GM23248 (cell line): ENCODE measurements at regions not wholly inside any gene's neighbourhood (a gene's known extent, or its start where the extent isn't known, plus 50 kb on each side); places are given as distances from the start of the nearest gene placed in this dataset.

Experiments used
- DNase-seq: peaks from one replicate; pipeline ENCODE4 v3.0.0-alpha.2; 2015
- H2AFZ ChIP-seq: fragments of 200-600 bp; sonication (generic); 2 replicates; pipeline ENCODE4 v1.6.1; 2016; ENCODE audit warnings: antibody characterized with exemption
- H3F3A ChIP-seq: fragments of 200-600 bp; sonication (generic); 2 replicates; pipeline ENCODE4 v1.6.1; 2016; ENCODE audit warnings: mild to moderate bottlenecking, antibody characterized with exemption, mixed run types; ENCODE audit not compliant: insufficient read depth
- H3K27ac ChIP-seq: fragments of 200-600 bp; sonication (generic); 2 replicates; pipeline ENCODE4 v1.5.1; 2016; ENCODE audit warnings: mild to moderate bottlenecking
- H3K27me3 ChIP-seq: fragments of 200-600 bp; sonication (generic); replicated peaks from 2 replicates; pipeline ENCODE4 v1.6.1; 2016; ENCODE audit warnings: mild to moderate bottlenecking; ENCODE audit not compliant: insufficient read depth
- H3K36me3 ChIP-seq: fragments of 200-600 bp; sonication (generic); 2 replicates; pipeline ENCODE4 v1.6.1; 2016; ENCODE audit warnings: low read depth, mild to moderate bottlenecking
- H3K4me1 ChIP-seq: fragments of 200-600 bp; sonication (generic); 2 replicates; pipeline ENCODE4 v1.6.1; 2016; ENCODE audit warnings: mild to moderate bottlenecking; ENCODE audit not compliant: insufficient read depth
- H3K4me2 ChIP-seq: fragments of 200-600 bp; sonication (generic); one replicate; pipeline ENCODE4 v1.6.1; 2016; ENCODE audit warnings: mild to moderate bottlenecking; ENCODE audit not compliant: unreplicated experiment
- H3K4me3 ChIP-seq: fragments of 200-600 bp; sonication (generic); 2 replicates; pipeline ENCODE4 v1.5.1; 2016; ENCODE audit warnings: mild to moderate bottlenecking
- H3K79me2 ChIP-seq: fragments of 200-600 bp; sonication (generic); 2 replicates; pipeline ENCODE4 v1.6.1; 2016; ENCODE audit warnings: mild to moderate bottlenecking; ENCODE audit not compliant: insufficient read depth
- H3K9ac ChIP-seq: fragments of 200-600 bp; sonication (generic); 2 replicates; pipeline ENCODE4 v1.6.1; 2016; ENCODE audit warnings: mild to moderate bottlenecking
- H3K9me2 ChIP-seq: fragments of 200-600 bp; sonication (generic); 2 replicates; pipeline ENCODE4 v1.6.1; 2016; ENCODE audit warnings: mixed run types, mild to moderate bottlenecking, moderate library complexity; ENCODE audit not compliant: insufficient read depth
- H3K9me3 ChIP-seq: fragments of 200-600 bp; sonication (generic); one replicate; pipeline ENCODE4 v1.6.1; 2017; ENCODE audit warnings: low read depth
- H4K20me1 ChIP-seq: fragments of 200-600 bp; sonication (generic); 2 replicates; pipeline ENCODE4 v1.6.0; 2016; ENCODE audit not compliant: insufficient read depth
- EZH2 ChIP-seq: fragments of 200-600 bp; sonication (generic); IDR thresholded peaks from 2 replicates; pipeline ENCODE4 v1.6.1; 2018; ENCODE audit warnings: antibody characterized with exemption, mild to moderate bottlenecking; ENCODE audit not compliant: insufficient read depth, poor library complexity, severe bottlenecking
- EZH2phosphoT487 ChIP-seq: fragments of 200-600 bp; sonication (generic); IDR thresholded peaks from 2 replicates; pipeline ENCODE4 v1.6.1; 2018; ENCODE audit warnings: antibody characterized with exemption, moderate library complexity, mild to moderate bottlenecking, low read depth; ENCODE audit not compliant: insufficient read depth
- WGBS, 2 experiments: methylation state at CpG; one replicate each; pipeline ENCODE4 v1.1.6; 2015 to 2017; ENCODE audit warnings: low lambda C conversion rate in 2 of 2, low coverage in 1 of 2; ENCODE audit errors: missing lambda C conversion rate in 2 of 2; 5-methylcytosine and 5-hydroxymethylcytosine counted together
- in situ Hi-C: fragments of 300-500 bp; cut with MboI; formaldehyde crosslinking; loops from 2 replicates; pipeline ENCODE4 v1.15.0; 2020

DNA sequence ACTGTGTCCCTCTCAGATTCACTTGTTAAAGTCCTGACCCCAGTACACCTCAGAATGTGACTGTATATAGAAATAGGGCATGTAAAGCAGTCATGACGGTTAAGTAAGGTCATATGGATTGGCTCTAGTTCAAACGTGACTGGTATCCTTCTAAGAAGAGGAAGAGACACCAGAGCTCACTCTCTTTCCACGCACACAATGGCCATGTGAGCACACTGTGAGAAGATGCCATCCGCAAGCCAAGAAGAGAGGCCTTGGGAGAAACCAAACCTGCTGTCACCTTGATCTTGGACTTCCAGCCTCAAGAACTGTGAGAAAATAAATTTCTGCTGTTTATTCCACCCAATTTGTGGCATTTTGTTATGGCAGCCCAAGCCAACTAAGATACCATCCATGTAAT lies 56.8 kb upstream of the IRF2BP2 start:
- in situ Hi-C loops, result no loop called here

DNA sequence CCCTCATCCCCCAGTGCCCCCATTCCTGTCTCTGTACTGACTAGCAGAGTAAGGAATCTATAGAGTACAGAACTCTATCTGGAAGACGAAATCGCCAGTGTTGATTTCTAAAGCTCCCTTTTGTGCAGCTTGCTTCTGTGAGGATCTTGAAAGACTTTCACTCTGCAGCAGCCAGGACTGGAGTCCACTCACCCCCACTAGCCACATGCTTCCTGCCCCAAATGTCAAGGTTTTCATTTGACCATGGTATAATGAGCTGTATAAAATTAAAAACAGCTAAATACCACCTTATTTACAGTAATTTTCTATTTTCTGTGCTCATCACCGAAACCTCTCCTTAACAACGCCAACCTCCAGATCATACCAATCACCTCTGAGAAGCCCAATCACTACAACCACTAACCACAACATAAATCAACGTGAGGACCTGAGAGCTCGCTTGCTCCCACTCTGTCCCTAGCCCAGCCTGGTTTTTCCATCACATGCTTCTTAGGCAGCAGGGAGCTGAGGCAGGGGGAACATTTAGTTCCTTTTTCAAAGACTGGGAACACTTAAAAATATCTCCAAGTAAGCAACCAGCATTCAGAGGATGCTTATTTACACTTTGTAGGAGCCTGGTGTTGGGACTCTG lies 56.1 kb upstream of the IRF2BP2 start:
- no peak overlapping the region for H3K9ac ChIP-seq
- no peak overlapping the region for H2AFZ ChIP-seq
- no peaks in the 10 kb centered on the region for H3K36me3 ChIP-seq
- H3K27ac ChIP-seq, result no peak overlapping the region
- H3F3A ChIP-seq, result no peaks in the 10 kb centered on the region
- H3K27me3 ChIP-seq, result no peaks in the 10 kb centered on the region
- no peak overlapping the region for H3K4me3 ChIP-seq
- H3K79me2 ChIP-seq, result no peaks in the 10 kb centered on the region
- DNase-seq, result no peak
- WGBS, 2 experiments, result 88 to 94% methylated on average over 6 of the region's 6 CpGs
- no peak for TF ChIP-seq EZH2phosphoT487
- no peak for TF ChIP-seq EZH2
- in situ Hi-C loops, result no loop called here
- no peak overlapping the region for H3K4me2 ChIP-seq
- no peaks in the 10 kb centered on the region for H3K9me2 ChIP-seq
- no peaks in the 10 kb centered on the region for H3K4me1 ChIP-seq
- no peaks in the 10 kb centered on the region for H4K20me1 ChIP-seq
- no peaks in the 10 kb centered on the region for H3K9me3 ChIP-seq

More for the DNA sequence above, 56.8 kb upstream of the IRF2BP2 start:
- H3K79me2 ChIP-seq, result no peaks in the 10 kb centered on the region
- H4K20me1 ChIP-seq, result no peaks in the 10 kb centered on the region
- H3K9me3 ChIP-seq, result no peaks in the 10 kb centered on the region
- no peak overlapping the region for H3K9ac ChIP-seq
- no peak overlapping the region for H3K4me3 ChIP-seq
- H3K27ac ChIP-seq, result no peak overlapping the region
- H3K36me3 ChIP-seq, result no peaks in the 10 kb centered on the region
- H3K27me3 ChIP-seq, result no peaks in the 10 kb centered on the region
- DNase-seq, result no peak
- TF ChIP-seq EZH2, result no peak
- TF ChIP-seq EZH2phosphoT487, result no peak
- WGBS, 2 experiments, result 65 to 70% methylated on average over 4 of the region's 4 CpGs
- no peak overlapping the region for H2AFZ ChIP-seq
- no peaks in the 10 kb centered on the region for H3F3A ChIP-seq
- H3K4me2 ChIP-seq, result no peak overlapping the region
- no peaks in the 10 kb centered on the region for H3K4me1 ChIP-seq
- no peaks in the 10 kb centered on the region for H3K9me2 ChIP-seq

DNA sequence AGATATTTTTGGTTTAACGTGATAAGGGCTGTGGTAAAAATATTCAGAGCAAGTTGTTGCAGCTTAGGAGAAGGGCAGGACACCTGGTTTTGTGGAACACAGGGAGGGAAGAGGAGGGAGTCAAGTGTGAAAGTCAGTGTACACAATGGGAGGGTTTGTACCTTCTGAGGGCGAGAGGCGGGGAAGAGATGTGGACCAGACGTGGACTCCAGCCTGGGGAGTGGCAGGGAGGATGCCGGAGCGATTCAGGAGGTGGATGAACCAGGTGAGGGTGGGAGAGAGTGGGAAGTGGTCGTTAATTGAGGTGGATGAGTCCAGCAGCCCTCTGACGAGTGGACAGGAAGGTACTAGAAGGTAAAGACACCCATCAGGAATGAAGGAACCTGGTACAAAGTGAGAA lies 52.2 kb upstream of the IRF2BP2 start:
- no peaks in the 10 kb centered on the region for H3K9me2 ChIP-seq
- H3K27ac ChIP-seq, result no peak overlapping the region
- H3K27me3 ChIP-seq, result no peaks in the 10 kb centered on the region
- H3K9me3 ChIP-seq, result no peaks in the 10 kb centered on the region
- no peaks in the 10 kb centered on the region for H3K79me2 ChIP-seq
- H4K20me1 ChIP-seq, result no peaks in the 10 kb centered on the region
- DNase-seq, result no peak
- H3K36me3 ChIP-seq, result no peaks in the 10 kb centered on the region
- peaks cover 25% of the 10 kb centered on the region for H3F3A ChIP-seq
- TF ChIP-seq EZH2phosphoT487 (no peak), EZH2 (no peak)
- no peak overlapping the region for H3K4me3 ChIP-seq
- H2AFZ ChIP-seq, result no peak overlapping the region
- H3K9ac ChIP-seq, result no peak overlapping the region
- peaks cover 27% of the 10 kb centered on the region for H3K4me1 ChIP-seq
- no peak overlapping the region for H3K4me2 ChIP-seq
- in situ Hi-C loops, result no loop called here
- WGBS, 2 experiments, result 85 to 88% methylated on average over 8 of the region's 8 CpGs

DNA sequence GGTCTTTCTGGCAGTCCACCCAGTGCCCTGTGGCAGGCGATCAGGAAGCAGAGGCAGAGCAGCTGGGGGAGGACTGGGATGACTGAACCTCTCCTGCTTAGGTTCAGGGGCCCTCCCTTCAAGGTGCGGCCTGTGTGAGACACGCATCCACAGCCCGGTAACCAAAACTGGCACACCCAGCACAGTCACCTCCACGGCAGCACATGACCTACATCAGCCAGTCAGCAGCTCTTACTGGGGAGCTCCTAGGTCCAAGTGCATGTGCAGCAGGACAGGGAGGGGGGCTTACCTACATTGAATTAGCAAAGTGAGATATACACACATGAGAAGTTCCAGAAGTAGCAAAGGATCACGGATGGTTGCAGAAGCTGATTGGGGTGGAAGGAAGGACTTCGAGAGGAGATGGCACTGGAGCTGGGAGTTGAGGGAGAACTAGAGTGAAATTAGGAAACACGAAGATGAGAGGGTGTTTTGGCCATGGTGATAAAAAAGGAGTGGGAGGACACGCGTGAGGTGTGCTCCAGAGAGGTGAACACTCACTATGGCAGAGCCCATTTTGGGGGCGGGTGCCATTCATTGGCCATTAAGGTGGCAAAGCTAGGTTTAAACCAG lies 51.4 kb upstream of the IRF2BP2 start:
- Histone ChIP-seq H3K4me2 (no peak overlapping the region), H3K36me3 (no peaks in the 10 kb centered on the region), H3K9me3 (no peaks in the 10 kb centered on the region), H3F3A (peaks cover 31% of the 10 kb centered on the region), H3K9ac (no peak overlapping the region), H3K27ac (no peak overlapping the region), H2AFZ (no peak overlapping the region), H3K27me3 (no peaks in the 10 kb centered on the region), H3K9me2 (no peaks in the 10 kb centered on the region), H3K4me1 (peaks cover 34% of the 10 kb centered on the region), H4K20me1 (no peaks in the 10 kb centered on the region), H3K79me2 (no peaks in the 10 kb centered on the region), H3K4me3 (no peak overlapping the region)
- in situ Hi-C loops, result no loop called here
- no peak for DNase-seq
- no peak for TF ChIP-seq EZH2
- no peak for TF ChIP-seq EZH2phosphoT487
- 90 to 91% methylated on average over 11 of the region's 11 CpGs for WGBS, 2 experiments
